GM23338 (cell line): ENCODE measurements at regions not wholly inside any gene's neighbourhood (a gene's known extent, or its start where the extent isn't known, plus 50 kb on each side); places are given as distances from the start of the nearest gene placed in this dataset.

ENCODE experiments used
- ATAC-seq: fragments of 200-7000 bp; cut with Tn5 transposase; 3 replicates; pipeline ENCODE4 v1.9.1; 2020
- DNase-seq: peaks from one replicate; pipeline ENCODE4 v3.0.0-alpha.2; 2015; ENCODE audit warnings: low spot score
- H2AFZ ChIP-seq: fragments of 200-600 bp; sonication (generic); 2 replicates; pipeline ENCODE4 v1.8.0; 2016; ENCODE audit warnings: antibody characterized with exemption, mild to moderate bottlenecking, moderate library complexity
- H3F3A ChIP-seq: fragments of 200-600 bp; sonication (generic); replicated peaks from 2 replicates; pipeline ENCODE4 v1.8.0; 2017; ENCODE audit warnings: antibody characterized with exemption, mixed run types, low read depth
- H3K27ac ChIP-seq: fragments of 200-600 bp; sonication (generic); 2 replicates; pipeline ENCODE4 v1.6.1; 2016; ENCODE audit warnings: low read depth
- H3K27me3 ChIP-seq: fragments of 200-600 bp; sonication (generic); 2 replicates; pipeline ENCODE4 v1.8.0; 2016; ENCODE audit warnings: mild to moderate bottlenecking, mixed run types, moderate library complexity; ENCODE audit not compliant: insufficient read depth
- H3K36me3 ChIP-seq: fragments of 200-600 bp; sonication (generic); 2 replicates; pipeline ENCODE4 v1.8.0; 2016; ENCODE audit warnings: mild to moderate bottlenecking; ENCODE audit not compliant: insufficient read depth
- H3K4me1 ChIP-seq: fragments of 200-600 bp; sonication (generic); 2 replicates; pipeline ENCODE4 v1.8.0; 2016; ENCODE audit warnings: mild to moderate bottlenecking, moderate library complexity; ENCODE audit not compliant: insufficient read depth
- H3K4me2 ChIP-seq: fragments of 200-600 bp; sonication (generic); 2 replicates; pipeline ENCODE4 v1.7.1; 2017; ENCODE audit warnings: mixed run types
- H3K4me3 ChIP-seq: fragments of 200-600 bp; sonication (generic); 2 replicates; pipeline ENCODE4 v1.6.1; 2016; ENCODE audit warnings: mixed run types
- H3K79me2 ChIP-seq: fragments of 200-600 bp; sonication (generic); replicated peaks from 2 replicates; pipeline ENCODE4 v1.8.0; 2017; ENCODE audit warnings: mild to moderate bottlenecking; ENCODE audit not compliant: insufficient read depth
- H3K9me2 ChIP-seq: fragments of 200-600 bp; sonication (generic); 2 replicates; pipeline ENCODE4 v1.8.0; 2017; ENCODE audit not compliant: insufficient read depth
- H4K20me1 ChIP-seq: fragments of 200-600 bp; sonication (generic); replicated peaks from 2 replicates; pipeline ENCODE4 v1.8.0; 2017; ENCODE audit warnings: mild to moderate bottlenecking; ENCODE audit not compliant: insufficient read depth
- H3K27ac Mint-ChIP-seq: 2 replicates; pipeline ENCODE4 v1.8.0; 2020; ENCODE audit warnings: inconsistent platforms, mild to moderate bottlenecking, moderate library complexity, mixed read lengths
- H3K27me3 Mint-ChIP-seq: 3 replicates; pipeline ENCODE4 v1.8.0; 2022; ENCODE audit warnings: low read depth, mild to moderate bottlenecking, moderate library complexity, mixed read lengths, inconsistent platforms; ENCODE audit not compliant: insufficient read depth, poor library complexity
- H3K36me3 Mint-ChIP-seq: 3 replicates; pipeline ENCODE4 v1.8.0; 2021; ENCODE audit warnings: low read depth, mild to moderate bottlenecking, inconsistent platforms, moderate library complexity, mixed read lengths
- H3K4me1 Mint-ChIP-seq: 3 replicates; pipeline ENCODE4 v1.8.0; 2020; ENCODE audit warnings: mild to moderate bottlenecking, inconsistent platforms, mixed read lengths
- H3K4me3 Mint-ChIP-seq: 3 replicates; pipeline ENCODE4 v1.8.0; 2021; ENCODE audit warnings: moderate library complexity, mild to moderate bottlenecking, inconsistent platforms, mixed read lengths
- H3K9me3 Mint-ChIP-seq: 3 replicates; pipeline ENCODE4 v1.8.0; 2020; ENCODE audit warnings: moderate library complexity, mild to moderate bottlenecking, inconsistent platforms, mixed read lengths
- CREB1 ChIP-seq: fragments of 250-450 bp; sonication (Bioruptor Pico); IDR thresholded peaks from 2 replicates; pipeline ENCODE4 v1.5.0; 2020; ENCODE audit warnings: low read depth, mild to moderate bottlenecking, moderate library complexity
- EZH2 ChIP-seq: fragments of 200-600 bp; sonication (generic); IDR thresholded peaks from one replicate; pipeline ENCODE4 v1.8.0; 2017; ENCODE audit warnings: antibody characterized with exemption, mild to moderate bottlenecking, low read depth; ENCODE audit not compliant: unreplicated experiment
- EZH2phosphoT487 ChIP-seq: fragments of 200-600 bp; sonication (generic); IDR thresholded peaks from one replicate; pipeline ENCODE4 v1.8.1; 2018; ENCODE audit warnings: antibody characterized with exemption; ENCODE audit not compliant: unreplicated experiment
- JUNB ChIP-seq: IDR thresholded peaks from one replicate; pipeline ENCODE4 v1.6.1; 2016; ENCODE audit warnings: antibody characterized with exemption; ENCODE audit not compliant: unreplicated experiment
- NANOG ChIP-seq: IDR thresholded peaks from 2 replicates; pipeline ENCODE4 v1.6.1; 2016; ENCODE audit warnings: antibody characterized with exemption, borderline replicate concordance
- POLR2AphosphoS5 ChIP-seq: IDR thresholded peaks from 2 replicates; pipeline ENCODE4 v1.6.1; 2016; ENCODE audit warnings: antibody characterized with exemption, low read depth
- STAT1 ChIP-seq: IDR thresholded peaks from one replicate; pipeline ENCODE4 v1.6.1; 2016; ENCODE audit warnings: antibody characterized with exemption; ENCODE audit not compliant: unreplicated experiment
- ZNF114 ChIP-seq: fragments of 250-450 bp; sonication (Bioruptor Pico); IDR thresholded peaks from 2 replicates; pipeline ENCODE4 v1.5.0; 2020; ENCODE audit warnings: mild to moderate bottlenecking, moderate library complexity
- ZNF331 ChIP-seq: fragments of 250-450 bp; sonication (Bioruptor Pico); IDR thresholded peaks from 2 replicates; pipeline ENCODE4 v1.5.0; 2020; ENCODE audit warnings: low read depth, mild to moderate bottlenecking, moderate library complexity
- TF ChIP-seq, protein P1 (sequence below): fragments of 250-450 bp; sonication (Bioruptor Pico); IDR thresholded peaks from 2 replicates; pipeline ENCODE4 v1.5.0; 2020; ENCODE audit warnings: mild to moderate bottlenecking, moderate library complexity
- TF ChIP-seq, protein P2 (sequence below): IDR thresholded peaks from one replicate; pipeline ENCODE4 v1.6.1; 2018; ENCODE audit warnings: antibody characterized with exemption; ENCODE audit not compliant: unreplicated experiment
- TF ChIP-seq, protein P3 (sequence below): IDR thresholded peaks from 2 replicates; pipeline ENCODE4 v1.6.1; 2016; ENCODE audit warnings: antibody characterized with exemption
- TF ChIP-seq, protein P4 (sequence below), 2 experiments: fragments of 200-600 bp in 1 of 2; sonication (generic) in 1 of 2; conservative IDR thresholded peaks; 2 replicates each; pipeline versions ENCODE4 v1.5.1 to v1.6.1; 2016 to 2017; ENCODE audit warnings: antibody characterized with exemption in 2 of 2, low read depth in 2 of 2, mild to moderate bottlenecking in 2 of 2, moderate library complexity in 1 of 2

DNA sequence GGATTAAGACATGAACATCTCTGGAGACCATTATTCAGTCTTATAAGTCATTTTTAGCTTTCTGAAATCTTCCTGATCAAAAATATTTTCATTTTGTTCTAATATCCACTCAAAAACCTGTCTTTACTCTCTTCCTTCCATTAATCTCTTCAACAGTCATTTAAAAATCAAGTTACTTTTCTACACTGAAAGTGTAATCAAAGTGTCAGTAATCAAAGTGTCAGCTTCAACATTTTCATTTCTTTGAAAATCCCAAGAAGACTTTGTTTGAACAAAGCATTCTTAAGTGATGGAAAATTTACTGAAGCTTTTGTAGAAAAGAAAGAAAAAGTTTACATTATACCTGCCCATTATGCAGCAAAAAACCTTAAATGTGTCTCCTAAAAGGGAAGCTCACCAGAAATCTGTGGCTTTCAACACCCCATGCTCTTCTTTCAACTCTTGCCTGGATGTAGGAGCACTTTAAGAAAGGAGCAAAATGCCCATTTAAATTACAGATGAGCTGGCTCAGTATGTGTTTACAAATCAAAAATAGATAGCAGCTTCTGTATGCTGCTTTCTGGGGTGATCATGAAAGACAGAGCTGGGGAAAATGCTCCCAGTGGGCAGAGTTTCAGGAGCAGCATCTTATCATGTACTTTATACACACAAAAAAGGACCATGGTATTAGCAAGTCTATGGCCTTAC, 260.8 kb upstream of the NCAM2 start:
- Histone ChIP-seq H3K4me1 (peaks cover 14% of the 10 kb centered on the region), H3K4me3 (no peak overlapping the region), H3K27ac (no peak overlapping the region), H3K79me2 (no peaks in the 10 kb centered on the region), H3K27me3 (no peaks in the 10 kb centered on the region), H4K20me1 (no peaks in the 10 kb centered on the region), H3F3A (no peaks in the 10 kb centered on the region), H2AFZ (no peak overlapping the region), H3K9me2 (no peaks in the 10 kb centered on the region; the same call in 1 of the 2 replicates), H3K4me2 (no peak overlapping the region), H3K36me3 (no peaks in the 10 kb centered on the region)
- TF ChIP-seq POLR2AphosphoS5, result no peak
- TF ChIP-seq, protein P1, sequence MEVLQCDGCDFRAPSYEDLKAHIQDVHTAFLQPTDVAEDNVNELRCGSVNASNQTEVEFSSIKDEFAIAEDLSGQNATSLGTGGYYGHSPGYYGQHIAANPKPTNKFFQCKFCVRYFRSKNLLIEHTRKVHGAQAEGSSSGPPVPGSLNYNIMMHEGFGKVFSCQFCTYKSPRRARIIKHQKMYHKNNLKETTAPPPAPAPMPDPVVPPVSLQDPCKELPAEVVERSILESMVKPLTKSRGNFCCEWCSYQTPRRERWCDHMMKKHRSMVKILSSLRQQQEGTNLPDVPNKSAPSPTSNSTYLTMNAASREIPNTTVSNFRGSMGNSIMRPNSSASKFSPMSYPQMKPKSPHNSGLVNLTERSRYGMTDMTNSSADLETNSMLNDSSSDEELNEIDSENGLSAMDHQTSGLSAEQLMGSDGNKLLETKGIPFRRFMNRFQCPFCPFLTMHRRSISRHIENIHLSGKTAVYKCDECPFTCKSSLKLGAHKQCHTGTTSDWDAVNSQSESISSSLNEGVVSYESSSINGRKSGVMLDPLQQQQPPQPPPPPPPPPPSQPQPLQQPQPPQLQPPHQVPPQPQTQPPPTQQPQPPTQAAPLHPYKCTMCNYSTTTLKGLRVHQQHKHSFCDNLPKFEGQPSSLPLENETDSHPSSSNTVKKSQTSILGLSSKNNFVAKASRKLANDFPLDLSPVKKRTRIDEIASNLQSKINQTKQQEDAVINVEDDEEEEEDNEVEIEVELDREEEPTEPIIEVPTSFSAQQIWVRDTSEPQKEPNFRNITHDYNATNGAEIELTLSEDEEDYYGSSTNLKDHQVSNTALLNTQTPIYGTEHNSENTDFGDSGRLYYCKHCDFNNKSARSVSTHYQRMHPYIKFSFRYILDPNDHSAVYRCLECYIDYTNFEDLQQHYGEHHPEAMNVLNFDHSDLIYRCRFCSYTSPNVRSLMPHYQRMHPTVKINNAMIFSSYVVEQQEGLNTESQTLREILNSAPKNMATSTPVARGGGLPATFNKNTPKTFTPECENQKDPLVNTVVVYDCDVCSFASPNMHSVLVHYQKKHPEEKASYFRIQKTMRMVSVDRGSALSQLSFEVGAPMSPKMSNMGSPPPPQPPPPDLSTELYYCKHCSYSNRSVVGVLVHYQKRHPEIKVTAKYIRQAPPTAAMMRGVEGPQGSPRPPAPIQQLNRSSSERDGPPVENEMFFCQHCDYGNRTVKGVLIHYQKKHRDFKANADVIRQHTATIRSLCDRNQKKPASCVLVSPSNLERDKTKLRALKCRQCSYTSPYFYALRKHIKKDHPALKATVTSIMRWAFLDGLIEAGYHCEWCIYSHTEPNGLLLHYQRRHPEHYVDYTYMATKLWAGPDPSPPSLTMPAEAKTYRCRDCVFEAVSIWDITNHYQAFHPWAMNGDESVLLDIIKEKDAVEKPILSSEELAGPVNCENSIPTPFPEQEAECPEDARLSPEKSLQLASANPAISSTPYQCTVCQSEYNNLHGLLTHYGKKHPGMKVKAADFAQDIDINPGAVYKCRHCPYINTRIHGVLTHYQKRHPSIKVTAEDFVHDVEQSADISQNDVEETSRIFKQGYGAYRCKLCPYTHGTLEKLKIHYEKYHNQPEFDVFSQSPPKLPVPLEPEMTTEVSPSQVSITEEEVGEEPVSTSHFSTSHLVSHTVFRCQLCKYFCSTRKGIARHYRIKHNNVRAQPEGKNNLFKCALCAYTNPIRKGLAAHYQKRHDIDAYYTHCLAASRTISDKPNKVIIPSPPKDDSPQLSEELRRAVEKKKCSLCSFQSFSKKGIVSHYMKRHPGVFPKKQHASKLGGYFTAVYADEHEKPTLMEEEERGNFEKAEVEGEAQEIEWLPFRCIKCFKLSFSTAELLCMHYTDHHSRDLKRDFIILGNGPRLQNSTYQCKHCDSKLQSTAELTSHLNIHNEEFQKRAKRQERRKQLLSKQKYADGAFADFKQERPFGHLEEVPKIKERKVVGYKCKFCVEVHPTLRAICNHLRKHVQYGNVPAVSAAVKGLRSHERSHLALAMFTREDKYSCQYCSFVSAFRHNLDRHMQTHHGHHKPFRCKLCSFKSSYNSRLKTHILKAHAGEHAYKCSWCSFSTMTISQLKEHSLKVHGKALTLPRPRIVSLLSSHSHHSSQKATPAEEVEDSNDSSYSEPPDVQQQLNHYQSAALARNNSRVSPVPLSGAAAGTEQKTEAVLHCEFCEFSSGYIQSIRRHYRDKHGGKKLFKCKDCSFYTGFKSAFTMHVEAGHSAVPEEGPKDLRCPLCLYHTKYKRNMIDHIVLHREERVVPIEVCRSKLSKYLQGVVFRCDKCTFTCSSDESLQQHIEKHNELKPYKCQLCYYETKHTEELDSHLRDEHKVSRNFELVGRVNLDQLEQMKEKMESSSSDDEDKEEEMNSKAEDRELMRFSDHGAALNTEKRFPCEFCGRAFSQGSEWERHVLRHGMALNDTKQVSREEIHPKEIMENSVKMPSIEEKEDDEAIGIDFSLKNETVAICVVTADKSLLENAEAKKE (CRISPR knock-in tag), result no peak
- TF ChIP-seq, protein P2, sequence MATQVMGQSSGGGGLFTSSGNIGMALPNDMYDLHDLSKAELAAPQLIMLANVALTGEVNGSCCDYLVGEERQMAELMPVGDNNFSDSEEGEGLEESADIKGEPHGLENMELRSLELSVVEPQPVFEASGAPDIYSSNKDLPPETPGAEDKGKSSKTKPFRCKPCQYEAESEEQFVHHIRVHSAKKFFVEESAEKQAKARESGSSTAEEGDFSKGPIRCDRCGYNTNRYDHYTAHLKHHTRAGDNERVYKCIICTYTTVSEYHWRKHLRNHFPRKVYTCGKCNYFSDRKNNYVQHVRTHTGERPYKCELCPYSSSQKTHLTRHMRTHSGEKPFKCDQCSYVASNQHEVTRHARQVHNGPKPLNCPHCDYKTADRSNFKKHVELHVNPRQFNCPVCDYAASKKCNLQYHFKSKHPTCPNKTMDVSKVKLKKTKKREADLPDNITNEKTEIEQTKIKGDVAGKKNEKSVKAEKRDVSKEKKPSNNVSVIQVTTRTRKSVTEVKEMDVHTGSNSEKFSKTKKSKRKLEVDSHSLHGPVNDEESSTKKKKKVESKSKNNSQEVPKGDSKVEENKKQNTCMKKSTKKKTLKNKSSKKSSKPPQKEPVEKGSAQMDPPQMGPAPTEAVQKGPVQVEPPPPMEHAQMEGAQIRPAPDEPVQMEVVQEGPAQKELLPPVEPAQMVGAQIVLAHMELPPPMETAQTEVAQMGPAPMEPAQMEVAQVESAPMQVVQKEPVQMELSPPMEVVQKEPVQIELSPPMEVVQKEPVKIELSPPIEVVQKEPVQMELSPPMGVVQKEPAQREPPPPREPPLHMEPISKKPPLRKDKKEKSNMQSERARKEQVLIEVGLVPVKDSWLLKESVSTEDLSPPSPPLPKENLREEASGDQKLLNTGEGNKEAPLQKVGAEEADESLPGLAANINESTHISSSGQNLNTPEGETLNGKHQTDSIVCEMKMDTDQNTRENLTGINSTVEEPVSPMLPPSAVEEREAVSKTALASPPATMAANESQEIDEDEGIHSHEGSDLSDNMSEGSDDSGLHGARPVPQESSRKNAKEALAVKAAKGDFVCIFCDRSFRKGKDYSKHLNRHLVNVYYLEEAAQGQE, result no peak
- TF ChIP-seq EZH2phosphoT487, result no peak
- TF ChIP-seq NANOG, result no peak
- no peak for TF ChIP-seq ZNF331 (CRISPR knock-in tag)
- TF ChIP-seq, protein P3, sequence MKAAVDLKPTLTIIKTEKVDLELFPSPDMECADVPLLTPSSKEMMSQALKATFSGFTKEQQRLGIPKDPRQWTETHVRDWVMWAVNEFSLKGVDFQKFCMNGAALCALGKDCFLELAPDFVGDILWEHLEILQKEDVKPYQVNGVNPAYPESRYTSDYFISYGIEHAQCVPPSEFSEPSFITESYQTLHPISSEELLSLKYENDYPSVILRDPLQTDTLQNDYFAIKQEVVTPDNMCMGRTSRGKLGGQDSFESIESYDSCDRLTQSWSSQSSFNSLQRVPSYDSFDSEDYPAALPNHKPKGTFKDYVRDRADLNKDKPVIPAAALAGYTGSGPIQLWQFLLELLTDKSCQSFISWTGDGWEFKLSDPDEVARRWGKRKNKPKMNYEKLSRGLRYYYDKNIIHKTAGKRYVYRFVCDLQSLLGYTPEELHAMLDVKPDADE, result no peak
- TF ChIP-seq EZH2, result no peak
- no peak for TF ChIP-seq ZNF114 (CRISPR knock-in tag)
- TF ChIP-seq STAT1, result no peak
- no peak for TF ChIP-seq JUNB
- TF ChIP-seq CREB1 (CRISPR knock-in tag), result no peak
- TF ChIP-seq, protein P4, sequence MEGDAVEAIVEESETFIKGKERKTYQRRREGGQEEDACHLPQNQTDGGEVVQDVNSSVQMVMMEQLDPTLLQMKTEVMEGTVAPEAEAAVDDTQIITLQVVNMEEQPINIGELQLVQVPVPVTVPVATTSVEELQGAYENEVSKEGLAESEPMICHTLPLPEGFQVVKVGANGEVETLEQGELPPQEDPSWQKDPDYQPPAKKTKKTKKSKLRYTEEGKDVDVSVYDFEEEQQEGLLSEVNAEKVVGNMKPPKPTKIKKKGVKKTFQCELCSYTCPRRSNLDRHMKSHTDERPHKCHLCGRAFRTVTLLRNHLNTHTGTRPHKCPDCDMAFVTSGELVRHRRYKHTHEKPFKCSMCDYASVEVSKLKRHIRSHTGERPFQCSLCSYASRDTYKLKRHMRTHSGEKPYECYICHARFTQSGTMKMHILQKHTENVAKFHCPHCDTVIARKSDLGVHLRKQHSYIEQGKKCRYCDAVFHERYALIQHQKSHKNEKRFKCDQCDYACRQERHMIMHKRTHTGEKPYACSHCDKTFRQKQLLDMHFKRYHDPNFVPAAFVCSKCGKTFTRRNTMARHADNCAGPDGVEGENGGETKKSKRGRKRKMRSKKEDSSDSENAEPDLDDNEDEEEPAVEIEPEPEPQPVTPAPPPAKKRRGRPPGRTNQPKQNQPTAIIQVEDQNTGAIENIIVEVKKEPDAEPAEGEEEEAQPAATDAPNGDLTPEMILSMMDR (conservative IDR thresholded peaks at IDR 0.05; ENCODE audit: low read depth in 2 of 2), result no peak
- no peak for ATAC-seq
- H3K4me3 Mint-ChIP-seq, result no peak overlapping the region
- peaks cover 14% of the 10 kb centered on the region for H3K4me1 Mint-ChIP-seq
- no peaks in the 10 kb centered on the region for H3K27me3 Mint-ChIP-seq
- no peaks in the 10 kb centered on the region; the same call in 2 of the 3 replicates for H3K36me3 Mint-ChIP-seq
- no peak for DNase-seq
- H3K9me3 Mint-ChIP-seq, result no peaks in the 10 kb centered on the region
- H3K27ac Mint-ChIP-seq, result no peak overlapping the region
